GM12891 (cell line): ENCODE measurements at regions not wholly inside any gene's neighbourhood (a gene's known extent, or its start where the extent isn't known, plus 50 kb on each side); places are given as distances from the start of the nearest gene placed in this dataset.

Source experiments
- PAX5 ChIP-seq: IDR thresholded peaks from 2 replicates; pipeline ENCODE4 v1.6.1; 2011; ENCODE audit warnings: low read length, moderate library complexity, mild to moderate bottlenecking; ENCODE audit not compliant: insufficient read depth, severe bottlenecking
- POLR2A ChIP-seq: IDR thresholded peaks from 2 replicates; pipeline ENCODE4 v1.6.1; 2011; ENCODE audit warnings: low read depth, low read length, control low read depth
- POLR2AphosphoS5 ChIP-seq: IDR thresholded peaks from 2 replicates; pipeline ENCODE4 v1.6.1; 2011; ENCODE audit warnings: low read depth, low read length, control low read depth
- SPI1 ChIP-seq: IDR thresholded peaks from 2 replicates; pipeline ENCODE4 v1.6.1; 2011; ENCODE audit warnings: low read depth, low read length, control low read depth
- TAF1 ChIP-seq: IDR thresholded peaks from 2 replicates; pipeline ENCODE4 v1.6.1; 2011; ENCODE audit warnings: low read depth, low read length, control low read depth

GRCh38 chr18:46220116-46220515 lies 115.9 kb downstream of the HAUS1 start:
- TF ChIP-seq POLR2AphosphoS5 (no peak), POLR2A (no peak), TAF1 (no peak), SPI1 (no peak), PAX5 (no peak)
